GM12878 (cell line): ENCODE measurements at regions not wholly inside any gene's neighbourhood (a gene's known extent, or its start where the extent isn't known, plus 50 kb on each side); places are given as distances from the start of the nearest gene placed in this dataset.

Experiments used
- ATAC-seq: fragments of 200-7000 bp; cut with Tn5 transposase; 3 replicates; pipeline ENCODE4 v1.9.1; 2020; ENCODE audit warnings: mild to moderate bottlenecking, moderate library complexity
- BruUV-seq: library from RNA; stranded (reverse); fragments of 400-500 nt; replicated peaks from 2 replicates; lab custom pipeline; 2021; lab: Mats Ljungman, UMichigan
- CTCF ChIA-PET: fragments of 300-600 bp; sonication (Branson Sonifier 250); formaldehyde crosslinking; extraction: SDS; loops from one replicate; lab custom pipeline; 2021; ENCODE audit warnings: inconsistent platforms; lab: Yijun Ruan, JAX
- POLR2A ChIA-PET: fragments of 350-600 bp; formaldehyde crosslinking; extraction: SDS; loops from one replicate; lab custom pipeline; 2021; ENCODE audit warnings: inconsistent platforms; lab: Charles Lee
- RAD21 ChIA-PET: fragments of 300-600 bp; sonication (Branson Sonifier 250); formaldehyde crosslinking; loops from one replicate; lab custom pipeline; 2023; ENCODE audit warnings: antibody characterized with exemption; ENCODE audit not compliant: unreplicated experiment; lab: Charles Lee
- SMC1A ChIA-PET: fragments of 300-600 bp; sonication (Branson Sonifier 250); formaldehyde crosslinking; loops from one replicate; lab custom pipeline; 2023; ENCODE audit not compliant: unreplicated experiment, uncharacterized antibody; lab: Charles Lee
- DNase-seq: peaks from one replicate; pipeline ENCODE4 v3.0.0-alpha.2; 2011; ENCODE audit warnings: low read depth, low spot score
- FAIRE-seq: peaks from 3 replicates; lab custom pipeline; 2011; peaks lifted over from hg19 to GRCh38; lab: Jason Lieb, UNC
- H2AFZ ChIP-seq: 2 replicates; pipeline ENCODE4 v1.6.0; 2011; ENCODE audit warnings: low read depth, low read length, control low read depth; ENCODE audit not compliant: control insufficient read depth
- H3K27ac ChIP-seq: 2 replicates; pipeline ENCODE4 v1.5.1; 2011; ENCODE audit warnings: control low read depth; ENCODE audit not compliant: control insufficient read depth, insufficient read depth
- H3K27me3 ChIP-seq, 2 experiments: replicated peaks in 1 of 2; 2 replicates each; pipeline versions ENCODE4 v1.6.0 to v1.6.1; 2011; ENCODE audit warnings: low read length in 1 of 2; ENCODE audit not compliant: control insufficient read depth in 2 of 2, insufficient read depth in 2 of 2
- H3K36me3 ChIP-seq, 2 experiments: 2 replicates each; pipeline ENCODE4 v1.5.1; 2011; ENCODE audit warnings: low read length in 1 of 2; ENCODE audit not compliant: control insufficient read depth in 2 of 2, insufficient read depth in 2 of 2
- H3K4me1 ChIP-seq: 2 replicates; pipeline ENCODE4 v1.6.1; 2011; ENCODE audit warnings: mild to moderate bottlenecking, low read length, moderate library complexity, mixed read lengths; ENCODE audit not compliant: control insufficient read depth, insufficient read depth
- H3K4me2 ChIP-seq: 2 replicates; pipeline ENCODE4 v1.6.0; 2011; ENCODE audit warnings: control low read depth; ENCODE audit not compliant: control insufficient read depth, insufficient read depth
- H3K4me3 ChIP-seq: fragments of 200-600 bp; sonication (generic); 2 replicates; pipeline ENCODE4 v1.5.1; 2016
- H3K79me2 ChIP-seq: 2 replicates; pipeline ENCODE4 v1.6.0; 2011; ENCODE audit warnings: low read length; ENCODE audit not compliant: control insufficient read depth, insufficient read depth
- H3K9ac ChIP-seq: 2 replicates; pipeline ENCODE4 v1.8.0; 2011; ENCODE audit warnings: low read length, control low read depth, mixed read lengths; ENCODE audit not compliant: control insufficient read depth, insufficient read depth
- H3K9me3 ChIP-seq: replicated peaks from 3 replicates; pipeline ENCODE4 v1.5.1; 2011; ENCODE audit warnings: mild to moderate bottlenecking, low read length; ENCODE audit not compliant: control insufficient read depth, insufficient read depth
- H4K20me1 ChIP-seq: 2 replicates; pipeline ENCODE4 v1.6.0; 2011; ENCODE audit not compliant: control insufficient read depth, insufficient read depth
- POLR2A ChIP-seq: IDR thresholded peaks from 2 replicates; pipeline ENCODE4 v1.6.1; 2011; ENCODE audit warnings: low read depth, mild to moderate bottlenecking, low read length
- SMAD1 ChIP-seq: fragments of 450-650 bp; IDR thresholded peaks from 2 replicates; pipeline ENCODE4 v1.6.1; 2018; ENCODE audit warnings: mild to moderate bottlenecking, low read depth; ENCODE audit not compliant: partially characterized antibody
- SPI1 ChIP-seq: IDR thresholded peaks from 2 replicates; pipeline ENCODE4 v1.6.1; 2011; ENCODE audit warnings: low read depth, mild to moderate bottlenecking, low read length, moderate library complexity, borderline replicate concordance; ENCODE audit not compliant: insufficient read depth
- WGBS: methylation state at CpG from one replicate; pipeline ENCODE4 v1.1.6; 2016; ENCODE audit warnings: low lambda C conversion rate; ENCODE audit not compliant: insufficient replicate concordance, insufficient coverage; ENCODE audit errors: missing lambda C conversion rate; 5-methylcytosine and 5-hydroxymethylcytosine counted together
- in situ Hi-C: fragments of 300-500 bp; cut with MboI; formaldehyde crosslinking; loops from 9 replicates; pipeline ENCODE4 v1.14.3; 2018; ENCODE audit warnings: mixed read lengths
- intact Hi-C: fragments of 100-400 bp; cut with micrococcal nuclease; formaldehyde crosslinking; loops from one replicate; pipeline ENCODE4 v1.14.2; 2022; ENCODE audit not compliant: unreplicated experiment
- TF ChIP-seq, protein P1 (sequence below): IDR thresholded peaks from 2 replicates; pipeline ENCODE4 v1.6.1; 2011; ENCODE audit warnings: borderline replicate concordance, low read depth, mild to moderate bottlenecking, moderate library complexity, mixed read lengths, low read length; ENCODE audit not compliant: insufficient read depth; ENCODE audit errors: extremely low read length
- TF ChIP-seq, protein P2 (sequence below): IDR thresholded peaks from 2 replicates; pipeline ENCODE4 v1.6.1; 2011; ENCODE audit warnings: borderline replicate concordance, low read depth, mild to moderate bottlenecking, moderate library complexity, low read length; ENCODE audit not compliant: insufficient read depth, poor library complexity, severe bottlenecking

DNA sequence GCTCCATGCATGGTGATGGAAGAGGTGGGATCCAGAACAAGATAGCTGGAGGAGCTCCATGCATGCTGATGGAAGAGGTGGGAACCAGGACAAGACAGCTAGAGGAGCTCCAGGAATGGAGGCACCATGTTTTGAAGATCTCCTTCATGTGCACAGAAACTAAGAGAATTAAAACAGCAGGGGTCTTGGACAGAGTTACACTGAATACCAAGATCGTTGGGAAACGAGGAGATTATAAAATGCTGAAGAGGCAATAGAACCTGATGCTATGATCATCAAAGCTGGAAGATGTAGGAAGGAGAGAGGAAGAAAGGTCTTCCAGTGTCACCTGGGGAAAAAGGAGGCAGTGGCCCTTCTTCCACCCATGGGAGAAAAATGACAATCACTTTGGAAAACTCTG lies 193.6 kb upstream of the PFKP start (continued):
- TF ChIP-seq SPI1 (no peak), POLR2A (no peak)
- TF ChIP-seq, protein P1, sequence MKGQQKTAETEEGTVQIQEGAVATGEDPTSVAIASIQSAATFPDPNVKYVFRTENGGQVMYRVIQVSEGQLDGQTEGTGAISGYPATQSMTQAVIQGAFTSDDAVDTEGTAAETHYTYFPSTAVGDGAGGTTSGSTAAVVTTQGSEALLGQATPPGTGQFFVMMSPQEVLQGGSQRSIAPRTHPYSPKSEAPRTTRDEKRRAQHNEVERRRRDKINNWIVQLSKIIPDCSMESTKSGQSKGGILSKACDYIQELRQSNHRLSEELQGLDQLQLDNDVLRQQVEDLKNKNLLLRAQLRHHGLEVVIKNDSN = no peak

DNA sequence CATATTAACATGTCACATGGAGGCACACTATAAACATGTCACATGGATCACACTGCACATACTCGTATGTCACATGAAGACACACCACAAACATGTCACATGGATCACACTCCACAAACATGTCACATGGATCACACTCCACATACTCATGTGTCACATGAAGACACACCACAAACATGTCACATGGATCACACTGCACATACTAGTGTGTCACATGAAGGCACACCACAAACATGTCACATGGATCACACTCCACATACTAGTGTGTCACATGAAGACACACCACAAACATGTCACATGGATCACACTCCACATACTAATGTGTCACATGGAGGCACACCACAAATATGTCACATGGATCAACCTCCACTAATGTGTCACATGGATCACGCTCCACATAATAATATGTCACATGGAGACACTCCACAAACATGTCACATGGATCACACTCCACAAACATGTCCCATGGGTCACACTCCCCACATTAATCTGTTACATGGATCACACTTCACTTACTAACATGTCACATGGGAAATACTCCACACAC lies 195.6 kb upstream of the PFKP start:
- Histone ChIP-seq H3K4me3 (no peak overlapping the region), H3K4me1 (no peaks in the 10 kb centered on the region), H3K27ac (no peak overlapping the region), H3K9me3 (no peaks in the 10 kb centered on the region), H4K20me1 (no peaks in the 10 kb centered on the region), H3K36me3 (no peaks in the 10 kb centered on the region), H2AFZ (no peak overlapping the region), H3K79me2 (no peaks in the 10 kb centered on the region), H3K9ac (no peak overlapping the region), H3K27me3 (peaks cover 0 to 2% of the 10 kb centered on the region in 2 experiments; a peak in 2 of 4 replicates), H3K4me2 (no peak overlapping the region)
- ChIA-PET POLR2A (no interaction called here), RAD21 (no interaction called here), CTCF (no interaction called here), SMC1A (no interaction called here)
- intact Hi-C loops (no loop called here), in situ Hi-C loops (no loop called here)
- no peak for TF ChIP-seq SMAD1
- TF ChIP-seq, protein P2, sequence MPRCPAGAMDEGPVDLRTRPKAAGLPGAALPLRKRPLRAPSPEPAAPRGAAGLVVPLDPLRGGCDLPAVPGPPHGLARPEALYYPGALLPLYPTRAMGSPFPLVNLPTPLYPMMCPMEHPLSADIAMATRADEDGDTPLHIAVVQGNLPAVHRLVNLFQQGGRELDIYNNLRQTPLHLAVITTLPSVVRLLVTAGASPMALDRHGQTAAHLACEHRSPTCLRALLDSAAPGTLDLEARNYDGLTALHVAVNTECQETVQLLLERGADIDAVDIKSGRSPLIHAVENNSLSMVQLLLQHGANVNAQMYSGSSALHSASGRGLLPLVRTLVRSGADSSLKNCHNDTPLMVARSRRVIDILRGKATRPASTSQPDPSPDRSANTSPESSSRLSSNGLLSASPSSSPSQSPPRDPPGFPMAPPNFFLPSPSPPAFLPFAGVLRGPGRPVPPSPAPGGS = peak; percentile 59
- ATAC-seq (no peak), FAIRE-seq (no peak), DNase-seq (no peak)
- 15% methylated on average over 2 of the region's 2 CpGs for WGBS
- BruUV-seq = no TSS peak
